Pancreas (tissue), 10 donors: ENCODE measurements at regions not wholly inside any gene's neighbourhood (a gene's known extent, or its start where the extent isn't known, plus 50 kb on each side); places are given as distances from the start of the nearest gene placed in this dataset.

Experiments
- ATAC-seq, 4 donors: fragments of 200-7000 bp; cut with Tn5 transposase; one replicate each; pipeline versions ENCODE4 v1.8.0 to v1.9.1; 2020; ENCODE audit warnings: mild to moderate bottlenecking in 4 of 4, moderate library complexity in 4 of 4
- DNase-seq, 6 donors: peaks; one replicate each; pipeline ENCODE4 v3.0.0-alpha.2; 2020
- FAIRE-seq: peaks from 2 replicates; lab custom pipeline; 2012; peaks lifted over from hg19 to GRCh38; lab: Jason Lieb, UNC
- H3K27ac ChIP-seq, 4 donors: fragments of 200-600 bp; sonication (generic); 1 replicate in 3 of 4; 2 replicates in 1 of 4; pipeline versions ENCODE4 v1.5.0 to v1.8.0; 2020
- H3K27me3 ChIP-seq, 4 donors: fragments of 200-600 bp; one replicate each; pipeline ENCODE4 v1.8.0; 2021
- H3K36me3 ChIP-seq, 3 donors: fragments of 200-600 bp; sonication (generic) in 1 of 3; one replicate each; pipeline versions ENCODE4 v1.5.0 to v1.8.0; 2020 to 2021
- H3K4me1 ChIP-seq, 3 donors: fragments of 200-600 bp; one replicate each; pipeline ENCODE4 v1.8.0; 2021
- H3K4me3 ChIP-seq, 4 donors: fragments of 200-600 bp; sonication (generic) in 2 of 4; one replicate each; pipeline versions ENCODE4 v1.5.0 to v1.8.0; 2020 to 2021
- H3K9me3 ChIP-seq, 4 donors: fragments of 200-600 bp; one replicate each; pipeline ENCODE4 v1.8.0; 2021
- WGBS, 2 donors: extraction: QIAGEN DNeasy Blood & Tissue Kit; methylation state at CpG; one replicate each; pipeline ENCODE4 v1.1.7; 2013; 5-methylcytosine and 5-hydroxymethylcytosine counted together
- intact Hi-C, 3 donors: fragments of 100-400 bp; cut with DNase I; formaldehyde crosslinking; loops; one replicate each; pipeline versions ENCODE4 v1.11.1 to v1.14.2; 2022
- TF ChIP-seq, protein P1 (sequence below), 4 donors: fragments of 200-600 bp; sonication (generic) in 3 of 4; IDR thresholded peaks; one replicate each; pipeline versions ENCODE4 v1.5.0 to v1.8.0; 2021; ENCODE audit warnings: antibody characterized with exemption in 4 of 4
- donor health status: healthy with polysubstance abuse.
- donor health status: DM: no; HTN: no; CAD: no; lungs with moderate emphysema.
- donor health status: DM: no; HTN: no; CAD: no.
- donor health status: control.
- donor health status: control.
- donor health status: Bipolar disorder and iron deficiency.
- donor health status: DM: yes; HTN: yes; CAD: no.
- donor health status: DM: no; HTN: no; CAD: no.
- donor health status: DM: no; HTN: no; CAD: no.
- donor health status: DM: yes; HTN: yes; CAD: no.

DNA sequence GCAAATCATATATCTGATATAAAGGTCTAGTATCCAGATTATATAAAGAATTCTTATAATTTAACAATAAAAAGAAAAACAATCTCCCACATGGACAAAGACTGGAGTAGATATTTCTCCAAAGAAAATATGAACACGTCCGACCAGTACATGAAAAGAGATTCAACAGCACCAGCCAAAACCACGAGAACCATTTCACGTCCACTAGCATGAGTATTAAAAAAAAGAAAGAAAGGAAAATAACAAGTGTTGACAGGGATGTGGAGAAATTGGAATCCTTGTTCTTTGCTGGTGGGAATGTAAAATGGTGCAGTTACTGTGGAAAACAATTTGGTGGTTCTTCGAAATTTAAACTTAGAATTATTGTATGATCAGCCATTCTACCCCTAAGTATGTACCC lies 432.7 kb upstream of the TRIB2 start:
- H3K4me3 ChIP-seq: no peak overlapping the region
- WGBS, 2 donors: 91 to 93% methylated on average over 5 of the region's 5 CpGs
- no peaks in the 10 kb centered on the region for H3K27me3 ChIP-seq
- H3K4me1 ChIP-seq: no peaks in the 10 kb centered on the region
- H3K27ac ChIP-seq: no peak overlapping the region
- no peaks in the 10 kb centered on the region for H3K9me3 ChIP-seq
- TF ChIP-seq, protein P1, sequence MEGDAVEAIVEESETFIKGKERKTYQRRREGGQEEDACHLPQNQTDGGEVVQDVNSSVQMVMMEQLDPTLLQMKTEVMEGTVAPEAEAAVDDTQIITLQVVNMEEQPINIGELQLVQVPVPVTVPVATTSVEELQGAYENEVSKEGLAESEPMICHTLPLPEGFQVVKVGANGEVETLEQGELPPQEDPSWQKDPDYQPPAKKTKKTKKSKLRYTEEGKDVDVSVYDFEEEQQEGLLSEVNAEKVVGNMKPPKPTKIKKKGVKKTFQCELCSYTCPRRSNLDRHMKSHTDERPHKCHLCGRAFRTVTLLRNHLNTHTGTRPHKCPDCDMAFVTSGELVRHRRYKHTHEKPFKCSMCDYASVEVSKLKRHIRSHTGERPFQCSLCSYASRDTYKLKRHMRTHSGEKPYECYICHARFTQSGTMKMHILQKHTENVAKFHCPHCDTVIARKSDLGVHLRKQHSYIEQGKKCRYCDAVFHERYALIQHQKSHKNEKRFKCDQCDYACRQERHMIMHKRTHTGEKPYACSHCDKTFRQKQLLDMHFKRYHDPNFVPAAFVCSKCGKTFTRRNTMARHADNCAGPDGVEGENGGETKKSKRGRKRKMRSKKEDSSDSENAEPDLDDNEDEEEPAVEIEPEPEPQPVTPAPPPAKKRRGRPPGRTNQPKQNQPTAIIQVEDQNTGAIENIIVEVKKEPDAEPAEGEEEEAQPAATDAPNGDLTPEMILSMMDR (IDR thresholded peaks at IDR 0.05): no peak
- no peak for ATAC-seq
- intact Hi-C loops: no loop called here
- no peaks in the 10 kb centered on the region for H3K36me3 ChIP-seq
- no peak for DNase-seq
- no peak for FAIRE-seq

DNA sequence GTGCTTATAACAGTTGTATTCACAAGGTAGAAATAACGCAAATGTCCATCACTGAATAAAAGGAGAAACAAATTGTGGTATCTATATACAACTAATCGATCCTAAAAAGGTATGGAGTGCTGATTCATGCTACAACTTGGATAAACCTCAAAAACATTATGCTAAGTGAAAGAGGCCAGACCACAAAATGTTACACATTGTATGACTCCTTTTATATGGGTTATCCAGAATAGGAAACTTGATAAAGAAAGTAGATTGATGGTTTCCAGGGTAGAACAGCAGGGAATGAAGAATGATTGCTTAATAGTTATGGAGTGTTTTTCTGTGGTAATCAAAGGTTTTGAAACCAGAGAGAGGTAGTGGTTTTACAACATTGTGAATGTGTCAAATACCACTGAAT lies 432.2 kb upstream of the TRIB2 start:
- intact Hi-C loops: no loop called here
- 80 to 91% methylated on average over 2 of the region's 2 CpGs for WGBS, 2 donors
- H3K4me3 ChIP-seq: no peak overlapping the region
- H3K36me3 ChIP-seq: no peaks in the 10 kb centered on the region
- ATAC-seq (no peak), DNase-seq (no peak), FAIRE-seq (no peak)
- H3K27ac ChIP-seq: no peak overlapping the region
- H3K4me1 ChIP-seq: no peaks in the 10 kb centered on the region
- TF ChIP-seq, protein P1 (IDR thresholded peaks at IDR 0.05): no peak
- H3K9me3 ChIP-seq: no peaks in the 10 kb centered on the region
- H3K27me3 ChIP-seq: no peaks in the 10 kb centered on the region

DNA sequence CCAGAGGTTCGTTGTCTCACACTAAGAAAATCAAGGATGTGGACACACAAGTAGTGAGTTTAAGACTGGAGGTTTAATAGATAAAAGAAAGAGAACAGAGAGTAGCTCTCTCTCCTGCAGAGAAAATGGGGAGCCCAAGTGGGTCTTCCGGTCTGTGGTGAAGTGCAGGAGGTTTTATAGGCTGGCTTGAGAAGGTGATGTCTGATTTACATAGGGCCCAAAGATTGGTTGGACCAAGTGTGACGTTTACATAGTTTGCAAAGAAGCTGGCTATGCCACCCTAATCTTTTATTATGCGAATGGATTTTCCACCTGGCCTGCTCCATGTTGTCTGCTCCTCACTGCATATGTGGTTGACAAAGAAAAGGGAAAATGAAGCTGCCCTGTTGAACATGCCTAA lies 430.4 kb upstream of the TRIB2 start:
- intact Hi-C loops: no loop called here
- ATAC-seq (no peak), FAIRE-seq (no peak), DNase-seq (no peak)
- no peaks in the 10 kb centered on the region for H3K27me3 ChIP-seq
- H3K9me3 ChIP-seq: no peaks in the 10 kb centered on the region
- H3K4me3 ChIP-seq: no peak overlapping the region
- no peaks in the 10 kb centered on the region for H3K4me1 ChIP-seq
- H3K36me3 ChIP-seq: no peaks in the 10 kb centered on the region
- no peak overlapping the region for H3K27ac ChIP-seq
- 90 to 91% methylated on average over 4 of the region's 4 CpGs for WGBS, 2 donors
- TF ChIP-seq, protein P1 (IDR thresholded peaks at IDR 0.05): no peak

DNA sequence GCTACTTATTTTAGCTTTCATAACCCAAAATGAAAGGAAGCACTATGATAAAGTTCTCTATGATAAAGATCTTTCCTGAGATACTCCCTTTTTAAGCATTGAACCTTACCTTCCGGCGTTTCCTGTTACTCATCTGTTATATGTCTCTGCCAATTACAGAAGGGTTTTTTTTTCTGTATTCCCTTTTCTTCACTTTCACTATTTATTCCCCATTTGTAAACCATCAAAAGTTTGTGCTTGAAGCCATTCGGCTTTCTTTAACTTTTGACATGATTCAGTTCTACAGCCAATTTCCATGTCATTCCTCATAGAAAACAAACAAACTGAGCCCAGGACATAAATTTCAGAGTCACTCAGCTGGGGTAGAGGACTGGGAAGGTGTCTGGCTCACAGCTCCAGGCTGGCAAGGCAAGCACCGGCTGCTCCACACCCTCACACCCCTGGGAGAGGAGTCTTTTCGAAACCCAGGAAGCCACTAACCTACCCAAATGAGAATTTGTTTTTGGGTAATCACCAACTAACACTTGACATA lies 429.4 kb upstream of the TRIB2 start:
- no peaks in the 10 kb centered on the region for H3K4me1 ChIP-seq
- H3K9me3 ChIP-seq: no peaks in the 10 kb centered on the region
- 60 to 71% methylated on average over 5 of the region's 5 CpGs for WGBS, 2 donors
- TF ChIP-seq, protein P1 (IDR thresholded peaks at IDR 0.05): no peak
- H3K36me3 ChIP-seq: no peaks in the 10 kb centered on the region
- no peak overlapping the region for H3K27ac ChIP-seq
- no peak for ATAC-seq
- no peaks in the 10 kb centered on the region for H3K27me3 ChIP-seq
- intact Hi-C loops: no loop called here
- FAIRE-seq: no peak
- no peak for DNase-seq
- H3K4me3 ChIP-seq: no peak overlapping the region

DNA sequence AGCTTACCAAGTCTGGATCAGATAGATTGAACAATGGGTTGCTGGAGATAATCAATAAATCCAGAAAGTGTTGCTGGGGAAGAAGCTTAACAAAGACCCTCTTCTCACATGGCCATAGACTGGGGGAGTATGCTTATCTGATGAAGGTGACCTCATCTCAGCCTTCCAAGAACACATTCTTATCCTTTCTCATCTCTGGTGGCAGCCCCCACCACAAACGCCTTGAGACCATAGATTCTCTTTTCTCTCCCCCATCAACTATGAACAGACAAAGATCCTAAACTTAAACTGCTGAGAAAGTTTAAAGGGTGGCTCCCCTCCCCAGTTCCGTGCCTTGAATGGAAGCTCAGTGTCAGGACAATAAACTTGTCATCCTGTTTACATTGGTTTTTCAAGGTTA lies 428.7 kb upstream of the TRIB2 start:
- 71 to 76% methylated on average over 2 of the region's 2 CpGs for WGBS, 2 donors
- intact Hi-C loops: no loop called here
- Histone ChIP-seq H3K27ac (no peak overlapping the region), H3K4me1 (no peaks in the 10 kb centered on the region), H3K27me3 (no peaks in the 10 kb centered on the region), H3K36me3 (no peaks in the 10 kb centered on the region), H3K4me3 (no peak overlapping the region), H3K9me3 (no peaks in the 10 kb centered on the region)
- FAIRE-seq (no peak), ATAC-seq (no peak), DNase-seq (no peak)
- TF ChIP-seq, protein P1 (IDR thresholded peaks at IDR 0.05): no peak
